ENCODE measurements at regions not wholly inside any gene's neighbourhood (a gene's known extent, or its start where the extent isn't known, plus 50 kb on each side); places are given as distances from the start of the nearest gene placed in this dataset.

DNA sequence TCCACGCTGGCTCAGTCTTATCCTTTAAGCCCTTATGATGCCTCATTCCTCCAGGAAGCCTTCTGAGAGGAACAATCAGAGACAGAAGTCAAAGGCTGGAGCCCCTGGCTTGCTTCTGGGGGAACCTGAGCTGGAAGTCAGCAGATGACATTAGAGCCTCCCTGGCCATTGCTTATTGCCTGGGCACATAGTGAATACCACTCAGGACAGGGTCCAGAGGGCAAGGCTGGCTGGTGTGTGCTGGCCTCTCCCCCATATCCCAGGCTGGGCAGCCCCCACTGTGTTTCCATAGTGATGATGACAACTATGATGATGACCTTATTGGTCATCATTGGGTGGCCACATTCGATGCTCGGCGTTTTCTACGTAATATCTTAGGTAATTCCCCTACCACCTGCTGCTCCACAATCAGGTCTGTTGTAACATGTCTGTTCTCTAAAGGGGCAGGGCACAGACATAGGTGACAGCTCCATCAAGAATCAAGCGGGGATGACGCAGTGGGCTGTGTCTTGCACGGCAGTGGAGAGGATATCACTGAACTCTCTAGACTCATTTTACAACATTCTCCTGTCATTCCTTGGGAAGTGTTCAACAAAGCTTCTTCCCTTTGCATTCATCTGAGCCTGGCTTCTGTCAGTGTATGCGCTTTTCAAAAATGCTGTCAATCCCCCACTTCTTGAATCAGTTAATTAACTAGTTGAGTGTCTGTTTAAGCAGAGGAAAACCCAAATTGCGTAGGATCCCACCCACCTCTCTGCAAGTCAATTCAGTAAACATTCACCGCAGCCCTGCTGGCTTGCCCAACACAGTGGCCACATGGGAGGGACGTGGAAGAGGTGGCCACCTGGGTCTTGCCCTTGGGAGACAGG is 89.4 kb upstream of the TSHZ3 start:
- TF ChIP-seq CTCF (IDR thresholded peaks at IDR 0.05) (no peak), POLR2A (IDR thresholded peaks at IDR 0.05) (no peak)

All from transverse colon (tissue), 3 donors.